ENCODE measurements at regions not wholly inside any gene's neighbourhood (a gene's known extent, or its start where the extent isn't known, plus 50 kb on each side); places are given as distances from the start of the nearest gene placed in this dataset.

GRCh38 chr5:128591598-128592455 lies 53.8 kb upstream of the FBN2 start:
- TF ChIP-seq BACH2 (CRISPR knock-in tag; IDR thresholded peaks at IDR 0.05; ENCODE audit: borderline replicate concordance) (no peak), ZNF8 (CRISPR knock-in tag; IDR thresholded peaks at IDR 0.05) (no peak), ZFP30 (CRISPR knock-in tag; IDR thresholded peaks at IDR 0.05) (no peak), CSRNP3 (CRISPR knock-in tag; IDR thresholded peaks at IDR 0.05) (no peak), ZFP3 (CRISPR knock-in tag; IDR thresholded peaks at IDR 0.05) (no peak), ISL1 (CRISPR knock-in tag; IDR thresholded peaks at IDR 0.05) (no peak), CREB5 (CRISPR knock-in tag; IDR thresholded peaks at IDR 0.05; ENCODE audit: low read depth) (no peak)
- peak; percentile 60 for ATAC-seq

GRCh38 chr5:128596071-128596470 lies 58.0 kb upstream of the FBN2 start:
- TF ChIP-seq TSHZ2 (CRISPR knock-in tag; IDR thresholded peaks at IDR 0.05) (no peak), PPARA (CRISPR knock-in tag; IDR thresholded peaks at IDR 0.05; ENCODE audit: borderline replicate concordance) (no peak), ZC3H10 (CRISPR knock-in tag; IDR thresholded peaks at IDR 0.05) (no peak)
- ATAC-seq: no peak

- TF ChIP-seq ZFP30 (CRISPR knock-in tag; IDR thresholded peaks at IDR 0.05): no peak
- no peak for TF ChIP-seq OSR1 (CRISPR knock-in tag; IDR thresholded peaks at IDR 0.05)
- no peak for TF ChIP-seq ZNF565 (CRISPR knock-in tag; conservative IDR thresholded peaks at IDR 0.05; ENCODE audit: low read depth)
- TF ChIP-seq CSDC2 (CRISPR knock-in tag; IDR thresholded peaks at IDR 0.05): no peak
- no peak for TF ChIP-seq ZC3H10 (CRISPR knock-in tag; IDR thresholded peaks at IDR 0.05)
- ATAC-seq: no peak
These were observed 59.1 kb upstream of the FBN2 start for GRCh38 chr5:128597156-128597555.

GRCh38 chr5:128613128-128613527 lies 75.1 kb upstream of the FBN2 start:
- no peak for ATAC-seq
- no peak for TF ChIP-seq PPARA (CRISPR knock-in tag; IDR thresholded peaks at IDR 0.05; ENCODE audit: borderline replicate concordance)
- TF ChIP-seq BACH2 (CRISPR knock-in tag; IDR thresholded peaks at IDR 0.05; ENCODE audit: borderline replicate concordance): no peak
- no peak for TF ChIP-seq TCF4 (CRISPR knock-in tag; IDR thresholded peaks at IDR 0.05; ENCODE audit: borderline replicate concordance)
- TF ChIP-seq ISL1 (CRISPR knock-in tag; IDR thresholded peaks at IDR 0.05): no peak
- TF ChIP-seq ZFP30 (CRISPR knock-in tag; IDR thresholded peaks at IDR 0.05): no peak
- TF ChIP-seq ESRRG (CRISPR knock-in tag; IDR thresholded peaks at IDR 0.05): no peak
- no peak for TF ChIP-seq ARNTL (CRISPR knock-in tag; IDR thresholded peaks at IDR 0.05; ENCODE audit: borderline replicate concordance, low read depth)

GRCh38 chr5:128613766-128614165 lies 75.7 kb upstream of the FBN2 start:
- ATAC-seq: no peak
- TF ChIP-seq OSR1 (CRISPR knock-in tag; IDR thresholded peaks at IDR 0.05): no peak
- TF ChIP-seq ISL1 (CRISPR knock-in tag; IDR thresholded peaks at IDR 0.05): no peak
- no peak for TF ChIP-seq PPARA (CRISPR knock-in tag; IDR thresholded peaks at IDR 0.05; ENCODE audit: borderline replicate concordance)
- TF ChIP-seq RARB (CRISPR knock-in tag; IDR thresholded peaks at IDR 0.05): no peak
- TF ChIP-seq ZNF565 (CRISPR knock-in tag; conservative IDR thresholded peaks at IDR 0.05; ENCODE audit: low read depth): no peak
- TF ChIP-seq CSDC2 (CRISPR knock-in tag; IDR thresholded peaks at IDR 0.05): no peak
- no peak for TF ChIP-seq PATZ1 (CRISPR knock-in tag; IDR thresholded peaks at IDR 0.05; ENCODE audit: borderline replicate concordance)
- no peak for TF ChIP-seq CSRNP3 (CRISPR knock-in tag; IDR thresholded peaks at IDR 0.05)
- no peak for TF ChIP-seq GLIS3 (CRISPR knock-in tag; IDR thresholded peaks at IDR 0.05)
- no peak for TF ChIP-seq TCF4 (CRISPR knock-in tag; IDR thresholded peaks at IDR 0.05; ENCODE audit: borderline replicate concordance)
- no peak for TF ChIP-seq ZNF8 (CRISPR knock-in tag; IDR thresholded peaks at IDR 0.05)
- TF ChIP-seq ZFP3 (CRISPR knock-in tag; IDR thresholded peaks at IDR 0.05): no peak
- TF ChIP-seq ZNF70 (CRISPR knock-in tag; IDR thresholded peaks at IDR 0.05): no peak

All from SK-N-SH treated with all-trans-retinoic acid at 6 μM for 48 hours (cell line).